ENCODE measurements at regions not wholly inside any gene's neighbourhood (a gene's known extent, or its start where the extent isn't known, plus 50 kb on each side); places are given as distances from the start of the nearest gene placed in this dataset.

DNA sequence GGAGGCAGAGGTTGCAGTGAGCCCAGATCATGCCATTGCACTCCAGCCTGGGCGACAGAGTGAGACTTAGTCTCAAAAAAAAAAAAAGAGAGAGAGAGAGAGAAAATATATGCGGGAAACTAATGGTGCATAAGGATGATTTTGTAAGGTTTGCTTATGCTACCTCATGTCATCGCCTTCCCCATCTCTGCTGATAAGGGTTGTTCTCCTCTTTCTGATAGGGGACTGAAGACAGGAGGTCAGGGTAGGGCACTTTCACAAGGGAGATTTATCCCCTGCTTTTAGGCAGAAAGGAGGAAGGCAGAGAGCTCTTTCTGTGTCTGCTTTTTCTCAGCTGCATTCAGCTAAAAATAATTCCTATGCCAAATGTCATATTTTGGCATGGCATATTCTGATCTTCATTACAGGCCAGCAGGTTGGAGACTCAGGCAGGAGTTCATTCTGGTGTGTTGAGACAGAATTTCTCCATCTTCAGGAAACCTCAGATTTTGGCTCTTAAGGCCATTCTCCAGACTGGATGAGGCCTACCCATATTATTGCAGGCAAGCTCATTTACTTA is 220.2 kb downstream of the AUH start:
- no peak for DNase-seq

DNA sequence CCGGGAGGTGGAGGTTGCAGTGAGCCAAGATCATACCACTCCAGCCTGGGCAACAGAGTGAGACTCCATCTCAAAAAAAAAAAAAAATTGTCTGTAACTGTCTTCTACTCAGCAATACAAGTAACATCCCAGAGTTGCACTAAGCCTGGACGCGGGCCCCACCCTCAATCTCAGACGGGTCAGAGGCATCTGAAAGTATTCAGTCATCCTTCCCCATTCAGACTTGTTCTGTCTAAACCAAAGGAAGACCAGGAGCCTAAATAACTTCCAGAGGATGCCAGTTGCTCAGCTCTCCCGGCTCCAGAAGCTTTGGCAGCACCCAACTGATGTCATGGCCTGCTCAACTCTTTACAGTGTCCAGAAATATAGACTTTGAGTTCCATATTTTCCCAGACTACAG is 218.6 kb downstream of the AUH start:
- DNase-seq: no peak

DNA sequence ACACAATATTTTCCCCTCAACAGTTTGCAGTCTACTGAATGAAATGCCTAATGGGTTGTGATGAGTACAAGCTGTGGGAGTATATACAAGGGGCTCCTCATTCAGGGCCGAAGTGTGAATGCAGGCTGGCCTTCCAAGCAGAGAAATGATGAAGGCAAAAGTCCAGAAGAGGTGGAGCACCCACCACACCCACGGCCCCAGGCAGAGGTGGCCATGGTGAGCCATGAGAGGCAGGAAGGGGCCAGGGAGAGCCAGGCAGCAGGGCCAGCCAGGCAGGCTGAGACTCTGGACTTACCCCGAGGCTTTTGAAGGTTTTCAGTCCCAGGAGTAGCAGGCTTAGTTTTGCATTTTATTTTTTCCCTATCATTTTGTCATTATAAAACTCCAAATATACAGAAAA is 218.1 kb downstream of the AUH start:
- DNase-seq: no peak

DNA sequence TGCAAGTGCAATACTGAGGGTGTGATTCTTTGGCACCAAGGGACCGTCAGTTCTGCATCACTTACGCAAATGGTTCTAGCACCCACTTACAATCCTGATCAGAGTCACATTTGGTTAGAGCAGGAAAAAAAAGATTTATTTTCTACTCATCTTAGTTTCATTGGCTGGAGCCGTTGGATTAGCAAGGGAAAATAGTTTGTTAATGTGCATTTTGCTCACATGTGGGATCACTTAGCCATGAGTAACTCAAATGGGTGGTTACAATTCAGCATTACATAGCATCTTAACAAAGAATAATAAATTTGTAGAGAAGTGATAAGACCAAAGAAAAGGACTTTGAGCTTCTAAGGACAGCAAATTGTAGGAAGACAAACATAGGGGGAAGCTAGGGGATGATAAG is 216.9 kb downstream of the AUH start:
- DNase-seq: no peak

DNA sequence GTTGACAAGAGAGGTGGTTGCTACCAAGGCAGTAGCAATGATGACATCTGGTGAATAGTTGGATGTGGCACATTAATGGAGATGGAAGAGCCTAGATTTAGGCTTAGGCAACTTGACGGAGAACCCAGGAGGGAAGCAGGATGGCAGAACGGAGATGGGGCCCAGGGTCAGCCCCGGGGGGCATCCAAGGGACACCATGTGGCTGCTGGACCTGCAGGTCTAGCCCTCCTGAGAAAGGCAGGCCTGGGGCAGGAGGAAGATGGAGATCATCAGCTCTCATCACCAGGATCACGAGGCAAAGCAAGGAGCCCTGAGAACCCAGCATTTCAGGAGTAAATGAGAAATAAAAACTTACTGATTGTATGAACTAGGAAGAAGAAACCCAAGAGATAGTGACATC is 216.2 kb downstream of the AUH start:
- no peak for DNase-seq

DNA sequence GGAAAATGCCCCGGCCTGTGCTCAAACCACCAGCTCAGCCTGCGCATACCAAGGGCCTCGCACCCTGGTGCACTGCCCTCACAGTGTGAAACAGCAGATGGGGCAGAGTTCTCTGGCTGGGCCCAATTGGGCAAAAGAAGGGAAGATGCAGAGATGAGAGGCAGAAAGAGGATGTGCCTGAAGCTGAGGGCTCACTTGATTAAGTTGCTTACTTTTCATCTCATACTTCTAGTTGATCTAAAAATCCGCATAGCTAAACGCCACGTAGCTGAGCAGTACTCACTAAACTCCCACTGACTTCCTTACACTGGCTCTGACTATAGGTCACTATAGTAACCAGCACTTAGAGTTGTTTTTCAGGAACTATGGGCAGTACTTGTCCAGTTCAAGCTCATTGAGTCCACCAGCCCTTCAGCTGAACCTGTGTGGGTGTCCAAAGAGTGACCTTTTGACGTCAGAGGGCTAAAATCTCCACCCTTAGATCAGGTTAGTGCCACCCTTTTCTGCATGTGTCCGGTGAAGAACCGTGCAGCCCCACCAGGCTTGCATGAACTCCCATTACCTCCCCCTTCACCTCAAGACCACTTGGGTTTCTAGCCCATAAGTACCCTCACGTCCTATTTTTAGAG is 215.2 kb downstream of the AUH start:
- DNase-seq: no peak

DNA sequence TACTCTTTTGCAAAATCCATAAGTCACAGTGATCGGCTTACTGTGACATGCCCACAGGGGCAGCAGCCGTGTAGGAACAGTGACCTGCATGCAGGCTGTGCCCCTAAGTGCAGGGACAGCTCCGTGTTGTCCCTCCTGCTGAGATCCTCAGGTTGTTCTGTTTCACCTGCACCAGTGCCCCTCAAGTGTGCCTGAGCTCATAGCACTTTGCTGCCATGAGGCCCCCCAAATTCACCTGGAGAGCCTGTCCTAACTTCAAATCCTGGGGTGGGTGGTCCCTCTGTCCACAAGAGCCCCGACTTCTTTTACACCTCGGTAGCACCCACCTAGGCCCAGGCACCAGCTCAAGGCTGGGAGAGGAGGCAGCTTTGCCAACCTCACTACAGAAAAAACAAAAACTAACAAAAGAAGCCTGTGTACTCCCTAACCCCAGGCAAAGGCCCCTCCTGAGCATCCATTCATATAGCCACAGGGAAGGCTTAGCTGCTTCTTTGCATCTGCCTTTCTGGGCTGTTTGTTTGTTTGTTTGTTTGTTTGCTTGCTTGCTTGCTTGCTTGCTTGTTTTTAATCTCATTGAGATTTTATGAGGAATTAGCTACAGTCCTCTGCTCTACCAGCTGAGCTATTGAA is 214.5 kb downstream of the AUH start:
- no peak for DNase-seq

DNA sequence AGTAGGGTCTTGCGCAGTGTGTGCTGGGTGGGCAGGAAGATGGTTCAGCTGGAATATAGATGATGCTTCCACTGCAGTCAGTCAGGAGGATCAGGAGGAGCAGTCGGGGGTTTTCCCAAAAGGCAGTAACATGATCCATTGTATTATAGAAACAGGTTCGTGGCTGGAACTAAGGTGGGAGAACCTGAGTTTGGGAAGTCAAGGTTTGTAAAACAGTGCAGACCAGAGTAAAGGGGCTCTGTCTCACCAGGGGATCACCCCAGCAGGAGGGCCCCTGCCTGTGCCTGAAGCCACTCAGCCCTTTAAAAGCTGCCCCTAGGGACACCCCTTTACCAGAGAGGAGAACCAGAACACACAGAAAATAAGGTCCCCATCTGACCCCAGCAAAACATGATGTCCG is 213.4 kb downstream of the AUH start:
- no peak for DNase-seq

DNA sequence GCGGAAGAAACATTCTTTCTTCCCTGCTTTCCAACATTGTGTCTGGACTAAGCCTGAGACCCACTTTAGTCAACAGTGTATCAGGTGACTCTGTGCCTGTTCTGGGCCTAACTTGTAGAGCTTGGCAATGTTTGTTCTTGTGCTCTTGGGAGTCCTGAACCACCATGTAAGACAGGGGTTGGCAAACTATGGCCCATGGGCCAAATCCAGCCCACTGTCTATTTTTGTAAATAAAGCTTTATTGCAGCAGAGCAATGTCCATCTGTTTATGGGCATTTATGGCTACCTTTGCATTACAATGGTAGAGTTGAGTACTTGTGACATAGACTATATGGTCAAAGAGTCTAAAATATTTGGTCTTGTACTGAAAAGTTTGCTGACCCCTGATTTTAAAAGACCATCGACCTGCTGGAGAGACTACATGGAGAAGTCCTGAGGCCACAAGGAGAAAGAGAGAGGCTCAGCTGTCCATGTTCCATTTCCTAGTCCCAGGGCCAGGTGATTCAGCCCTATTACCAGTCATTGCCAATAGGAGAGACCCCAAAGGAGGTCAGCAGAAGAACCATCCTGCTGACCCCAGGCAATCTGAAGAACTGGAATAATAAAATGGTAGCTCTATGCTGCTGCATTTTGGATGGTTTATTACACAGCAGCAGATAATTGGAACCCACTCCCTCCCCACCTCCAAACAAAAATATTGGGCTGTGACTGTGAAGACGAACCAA is 211.3 kb downstream of the AUH start:
- DNase-seq: no peak

DNA sequence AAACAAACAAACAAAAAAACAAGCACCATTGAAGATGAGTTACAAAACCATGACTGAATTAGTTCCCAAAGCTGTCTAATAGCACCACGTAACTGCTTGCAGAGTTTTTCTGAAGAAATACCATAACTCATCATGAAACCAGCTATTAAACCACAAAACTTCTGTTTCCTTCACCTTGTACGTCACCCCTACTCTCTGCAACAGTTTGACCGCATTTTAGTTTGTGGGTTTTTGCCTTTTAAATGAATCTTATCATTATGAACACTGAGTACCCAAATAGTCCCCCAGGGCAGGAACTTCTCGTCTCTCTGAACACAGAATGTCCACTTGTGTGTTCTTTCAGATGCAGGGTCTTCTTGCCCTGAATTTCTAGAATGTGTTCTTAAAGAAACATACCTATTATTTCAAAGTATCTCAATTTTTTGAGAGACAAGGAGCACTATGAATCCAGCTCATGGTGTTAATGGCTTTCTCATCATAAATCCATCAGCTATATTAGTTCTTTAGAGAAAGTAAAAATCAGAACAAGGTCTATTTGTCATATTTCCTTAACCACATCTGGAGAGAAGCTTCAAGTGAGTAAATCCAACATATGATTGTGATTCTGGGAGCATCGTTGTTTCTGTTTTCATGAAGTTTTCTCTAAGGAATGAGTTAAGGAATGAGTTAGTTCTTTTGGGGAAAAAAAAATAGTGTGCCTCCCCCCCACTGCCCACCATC is 210.6 kb downstream of the AUH start:
- no peak for DNase-seq

DNA sequence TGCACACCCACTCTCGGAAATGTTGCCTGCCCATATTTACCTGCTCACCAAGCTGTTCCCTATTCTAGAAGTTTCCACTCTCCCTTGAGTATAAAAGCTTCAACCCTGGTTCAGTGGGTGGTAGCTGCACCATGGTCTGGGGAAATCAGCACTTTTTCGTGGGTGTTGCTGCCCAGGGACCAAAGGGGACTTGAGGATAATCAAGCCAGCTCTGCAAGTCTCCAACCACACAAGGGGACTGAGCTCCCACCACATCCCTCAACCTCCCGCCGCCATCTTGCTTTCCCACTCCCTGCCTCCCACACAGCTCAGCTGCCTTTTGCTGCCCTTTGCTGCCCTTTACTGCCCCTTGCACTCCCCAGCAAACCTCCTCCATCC is 210.0 kb downstream of the AUH start:
- DNase-seq: no peak

DNA sequence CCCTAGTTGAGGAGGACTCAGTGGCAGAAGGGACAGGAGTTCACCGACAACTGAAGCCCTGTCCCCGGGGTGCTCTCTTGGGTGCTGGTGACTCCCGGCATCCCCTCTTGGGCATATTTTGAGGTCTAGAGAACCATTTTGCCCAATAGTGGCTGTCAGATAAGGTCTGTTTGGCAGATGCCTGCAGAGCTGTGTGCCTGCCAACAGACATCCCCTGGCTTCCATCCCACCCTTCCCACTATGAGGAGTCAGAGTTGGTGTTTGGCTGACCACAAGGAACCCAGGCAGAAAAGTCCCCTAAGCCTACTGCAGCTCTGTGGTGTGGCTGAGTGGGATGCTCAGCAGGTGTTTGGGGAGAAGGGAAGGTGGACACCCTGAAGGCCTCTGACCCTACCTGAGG is 207.0 kb downstream of the AUH start:
- DNase-seq: no peak

DNA sequence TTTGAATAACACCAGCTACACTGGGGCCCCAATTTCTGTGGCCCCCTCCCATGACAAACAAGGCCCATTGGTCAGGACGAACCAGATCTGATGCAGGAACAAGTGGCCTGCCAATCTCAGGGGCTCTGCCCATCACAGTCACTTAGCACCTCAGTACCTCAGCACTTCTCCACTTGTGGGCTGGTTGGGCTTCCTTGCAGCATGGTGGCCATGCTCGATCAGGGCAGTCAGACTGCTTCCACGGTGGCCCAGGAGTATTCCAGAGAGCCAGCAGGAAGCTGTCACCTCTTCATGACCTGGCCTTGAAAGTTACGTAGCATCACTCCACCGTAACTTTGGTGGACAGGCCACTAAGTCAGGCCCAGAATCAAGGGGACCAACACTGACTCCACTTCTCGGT is 206.5 kb downstream of the AUH start:
- no peak for DNase-seq

DNA sequence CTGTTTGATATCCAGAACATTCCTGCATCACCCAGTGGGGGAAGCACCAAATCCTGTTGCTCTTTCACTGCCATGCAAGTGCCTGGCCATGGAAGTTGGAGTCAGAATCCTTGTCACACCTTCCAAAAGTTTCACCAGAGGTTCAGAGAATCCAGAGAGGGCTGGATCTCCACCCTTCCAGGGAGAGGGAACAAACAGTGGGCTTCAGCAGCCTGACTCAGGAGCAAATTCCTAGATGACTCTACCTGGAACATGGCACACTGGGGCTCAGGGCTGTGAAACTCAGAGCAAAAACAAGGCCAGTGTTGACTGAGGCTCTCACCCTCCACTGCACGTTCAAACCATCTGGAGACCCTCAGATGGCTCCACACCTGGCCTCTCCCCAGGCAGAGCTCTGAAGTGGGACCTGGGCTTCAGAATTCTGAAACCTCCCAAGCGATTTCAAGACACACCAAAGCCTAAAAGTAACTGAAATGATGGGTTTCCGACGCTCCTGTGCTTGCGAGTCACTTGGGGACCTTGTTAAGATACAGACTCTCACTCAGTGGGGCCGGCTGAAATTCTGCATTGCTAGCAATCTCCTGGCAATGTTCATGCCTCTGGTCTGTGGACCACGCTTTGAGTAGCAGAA is 205.9 kb downstream of the AUH start:
- DNase-seq: no peak

DNA sequence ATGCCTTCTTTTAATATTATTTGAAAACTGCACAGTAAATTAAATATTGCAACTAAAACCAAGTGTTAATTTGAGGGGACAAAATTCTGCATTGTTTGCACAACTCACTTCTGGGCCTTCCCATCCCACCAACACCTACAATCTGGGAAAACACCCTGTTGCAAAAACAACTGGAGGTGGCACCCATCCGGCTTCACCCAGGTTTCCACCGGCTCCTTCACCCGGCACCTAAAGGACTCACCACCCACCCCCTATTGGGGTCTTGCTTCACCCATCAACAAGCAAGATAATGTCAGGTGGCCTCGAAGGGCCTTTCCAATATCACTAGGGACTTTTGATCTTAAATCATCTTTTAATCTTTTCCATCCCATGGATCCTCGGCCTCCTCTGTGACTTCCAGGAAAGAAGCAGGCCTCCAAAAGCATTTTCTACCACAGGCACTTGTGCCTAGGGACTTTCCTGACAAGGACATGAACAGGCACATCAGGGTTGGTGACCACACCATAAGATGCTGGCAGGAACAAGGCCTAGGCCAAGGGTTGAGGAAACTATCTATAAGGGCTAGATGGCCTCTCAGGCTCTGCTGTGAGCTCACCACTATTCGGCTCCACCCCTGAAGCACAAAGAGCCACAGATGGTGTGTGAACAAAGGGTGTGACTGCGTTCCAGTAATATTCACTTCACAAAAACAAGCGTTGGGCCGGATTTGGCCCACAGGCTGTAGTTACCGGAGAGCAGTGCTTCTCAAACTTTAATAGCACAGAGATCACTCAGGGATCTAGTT is 205.1 kb downstream of the AUH start:
- DNase-seq: no peak

DNA sequence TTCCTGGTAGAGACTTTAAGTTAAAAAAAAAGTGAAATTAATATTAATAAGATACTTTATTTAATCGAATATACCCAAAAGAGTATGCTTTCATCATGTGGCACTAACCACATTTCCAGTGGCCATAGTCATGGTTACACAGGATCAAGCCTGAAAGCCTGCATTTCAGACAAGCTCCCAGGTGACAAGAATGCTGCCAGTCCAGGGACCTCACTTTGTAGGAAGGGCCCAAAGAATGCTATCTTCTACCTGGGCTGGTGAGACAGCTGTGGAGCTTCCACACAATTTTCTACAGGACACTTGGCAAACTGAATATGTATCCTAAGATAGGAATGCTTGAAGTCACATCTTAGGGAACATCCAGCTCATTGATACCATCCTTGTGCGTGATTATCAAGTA is 203.8 kb downstream of the AUH start:
- no peak for DNase-seq

DNA sequence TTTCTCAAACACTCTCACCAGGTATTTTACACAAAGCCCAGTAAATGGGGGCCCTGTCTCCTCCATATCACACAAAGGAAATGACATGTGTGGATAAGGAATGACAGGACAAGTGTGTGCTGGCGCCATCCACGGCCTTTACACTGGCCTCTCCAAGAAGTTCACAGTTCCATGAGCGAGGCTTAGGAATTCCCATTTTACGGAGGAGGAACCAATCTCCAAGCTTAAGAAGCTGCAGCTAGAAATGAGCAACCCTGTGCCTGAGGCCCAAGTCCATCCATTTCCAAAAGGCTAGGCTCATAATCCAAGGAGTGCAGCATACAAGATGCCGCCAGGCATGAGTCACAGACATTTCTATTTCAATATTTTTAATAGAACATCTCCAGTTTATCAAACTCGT is 203.4 kb downstream of the AUH start:
- no peak for DNase-seq

DNA sequence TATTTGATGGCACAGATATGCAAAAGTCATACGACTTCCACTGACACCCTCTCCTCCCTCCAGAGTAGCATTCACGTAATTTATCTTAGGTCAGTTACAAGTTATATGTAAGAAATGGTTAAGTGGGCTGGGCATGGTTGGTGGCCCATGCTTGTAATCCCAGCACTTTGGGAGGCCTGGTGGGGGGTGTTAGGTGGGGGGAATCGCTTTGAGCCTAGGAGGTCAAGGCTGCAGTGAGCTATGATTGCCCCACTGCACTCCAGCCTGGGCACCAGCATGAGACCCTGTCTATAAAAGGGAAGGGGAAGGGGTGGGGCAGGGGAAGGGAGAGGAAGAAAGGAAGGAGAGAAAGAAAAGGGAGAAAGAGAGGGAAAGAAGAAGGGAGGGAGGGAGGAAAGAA is 202.8 kb downstream of the AUH start:
- no peak for DNase-seq

DNA sequence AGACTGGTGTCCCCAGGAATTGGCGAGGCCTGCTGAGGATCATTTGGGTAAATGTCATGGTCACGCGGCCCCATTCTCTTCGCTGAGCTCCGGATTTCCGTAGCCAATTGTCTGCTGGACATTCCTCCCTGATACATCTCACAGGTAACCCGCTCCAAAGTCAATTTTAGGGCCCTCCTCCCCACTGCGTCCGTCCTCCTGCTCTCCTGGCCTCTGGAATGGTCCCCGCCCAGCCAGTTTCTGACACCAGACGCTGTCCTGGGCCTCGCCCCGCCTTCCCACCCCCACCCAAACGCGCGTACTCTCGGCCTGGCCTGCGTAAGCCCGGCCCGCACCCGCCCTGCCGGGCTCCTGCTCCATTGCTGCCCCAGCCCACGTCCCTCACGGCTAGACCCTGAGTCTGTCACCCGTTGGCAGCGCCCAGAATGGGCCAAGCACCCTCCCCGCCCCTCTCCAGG is 202.0 kb downstream of the AUH start:
- no peak for DNase-seq

DNA sequence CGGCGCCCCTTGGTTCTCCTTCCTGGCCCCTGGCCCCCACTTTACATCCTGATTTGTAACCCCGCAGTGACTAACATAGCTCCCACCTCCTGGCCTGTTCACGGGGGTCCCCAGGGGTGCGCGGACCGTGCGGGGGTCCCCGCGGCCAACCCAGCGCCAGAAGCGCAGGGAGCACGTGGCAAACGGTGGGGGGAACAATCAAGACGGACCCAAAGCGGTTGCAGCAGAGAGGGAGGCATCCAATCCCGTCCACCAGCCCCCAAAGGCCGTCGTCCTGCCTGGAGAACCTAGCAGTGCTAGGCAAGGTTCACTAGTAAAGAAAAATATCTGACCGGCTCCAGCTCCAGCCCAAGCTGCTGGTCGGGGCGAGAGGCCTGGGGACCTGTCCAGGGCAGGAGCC is 201.5 kb downstream of the AUH start:
- no peak for DNase-seq

DNA sequence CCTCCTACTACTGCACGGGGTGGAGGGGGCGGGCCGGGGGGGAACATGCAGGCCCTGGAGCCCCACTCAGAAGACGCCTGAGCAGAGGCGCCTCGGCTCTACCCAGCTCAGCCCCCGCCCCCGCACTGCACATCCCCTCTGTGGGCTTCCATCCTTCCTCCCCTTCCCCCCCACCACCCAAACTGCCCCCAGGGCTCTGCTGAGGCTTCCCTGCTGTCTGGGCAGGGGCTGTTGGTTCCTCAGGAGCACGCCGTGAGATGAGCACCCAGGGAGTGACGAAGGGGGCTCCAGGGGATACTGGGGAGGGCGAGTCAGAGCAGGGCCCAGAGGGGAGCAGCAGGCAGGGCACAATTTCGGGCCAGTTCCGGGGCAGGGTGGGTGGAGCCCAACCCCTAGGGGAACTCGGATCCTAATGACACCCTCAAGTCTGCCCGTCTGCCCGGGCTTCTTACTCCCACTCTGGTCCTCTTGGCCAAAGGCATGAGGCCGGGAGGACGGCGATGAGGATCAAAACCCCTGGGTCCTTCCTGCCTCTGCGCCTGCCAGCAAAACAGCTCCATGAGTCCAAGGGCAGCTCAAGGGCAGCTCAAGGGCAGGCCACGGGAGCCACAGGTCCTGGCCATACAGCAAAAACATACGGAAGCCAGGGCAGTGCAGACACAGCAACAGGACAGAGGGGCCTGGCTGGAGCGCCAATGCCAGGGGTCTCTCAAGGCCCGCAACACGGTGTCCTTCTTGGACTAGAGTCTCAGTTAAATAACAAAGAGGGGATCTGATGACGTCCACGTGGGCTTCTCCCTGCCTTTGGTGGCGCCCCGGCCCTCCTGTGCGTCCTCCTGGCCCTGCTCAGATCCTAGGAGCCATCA is 200.9 kb downstream of the AUH start:
- DNase-seq: no peak
